ENCODE measurements at regions not wholly inside any gene's neighbourhood (a gene's known extent, or its start where the extent isn't known, plus 50 kb on each side); places are given as distances from the start of the nearest gene placed in this dataset.

- TF ChIP-seq CREM (CRISPR knock-in tag; IDR thresholded peaks at IDR 0.05) (no peak), ATF3 (CRISPR knock-in tag; conservative IDR thresholded peaks at IDR 0.05) (no peak), NR3C1 (CRISPR knock-in tag; conservative IDR thresholded peaks at IDR 0.05; ENCODE audit: low read depth) (no peak), SMAD4 (CRISPR knock-in tag; IDR thresholded peaks at IDR 0.05) (no peak), CBFB (CRISPR knock-in tag; IDR thresholded peaks at IDR 0.05; ENCODE audit: low read depth) (no peak), ZNF232 (CRISPR knock-in tag; IDR thresholded peaks at IDR 0.05) (no peak), ZNF121 (CRISPR knock-in tag; IDR thresholded peaks at IDR 0.05) (no peak), KAT7 (CRISPR knock-in tag; IDR thresholded peaks at IDR 0.05; ENCODE audit: borderline replicate concordance) (no peak), CREB1 (CRISPR knock-in tag; IDR thresholded peaks at IDR 0.05) (no peak)
- TF ChIP-seq, protein P1, sequence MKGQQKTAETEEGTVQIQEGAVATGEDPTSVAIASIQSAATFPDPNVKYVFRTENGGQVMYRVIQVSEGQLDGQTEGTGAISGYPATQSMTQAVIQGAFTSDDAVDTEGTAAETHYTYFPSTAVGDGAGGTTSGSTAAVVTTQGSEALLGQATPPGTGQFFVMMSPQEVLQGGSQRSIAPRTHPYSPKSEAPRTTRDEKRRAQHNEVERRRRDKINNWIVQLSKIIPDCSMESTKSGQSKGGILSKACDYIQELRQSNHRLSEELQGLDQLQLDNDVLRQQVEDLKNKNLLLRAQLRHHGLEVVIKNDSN (CRISPR knock-in tag; IDR thresholded peaks at IDR 0.05) = no peak
- TF ChIP-seq, protein P2, sequence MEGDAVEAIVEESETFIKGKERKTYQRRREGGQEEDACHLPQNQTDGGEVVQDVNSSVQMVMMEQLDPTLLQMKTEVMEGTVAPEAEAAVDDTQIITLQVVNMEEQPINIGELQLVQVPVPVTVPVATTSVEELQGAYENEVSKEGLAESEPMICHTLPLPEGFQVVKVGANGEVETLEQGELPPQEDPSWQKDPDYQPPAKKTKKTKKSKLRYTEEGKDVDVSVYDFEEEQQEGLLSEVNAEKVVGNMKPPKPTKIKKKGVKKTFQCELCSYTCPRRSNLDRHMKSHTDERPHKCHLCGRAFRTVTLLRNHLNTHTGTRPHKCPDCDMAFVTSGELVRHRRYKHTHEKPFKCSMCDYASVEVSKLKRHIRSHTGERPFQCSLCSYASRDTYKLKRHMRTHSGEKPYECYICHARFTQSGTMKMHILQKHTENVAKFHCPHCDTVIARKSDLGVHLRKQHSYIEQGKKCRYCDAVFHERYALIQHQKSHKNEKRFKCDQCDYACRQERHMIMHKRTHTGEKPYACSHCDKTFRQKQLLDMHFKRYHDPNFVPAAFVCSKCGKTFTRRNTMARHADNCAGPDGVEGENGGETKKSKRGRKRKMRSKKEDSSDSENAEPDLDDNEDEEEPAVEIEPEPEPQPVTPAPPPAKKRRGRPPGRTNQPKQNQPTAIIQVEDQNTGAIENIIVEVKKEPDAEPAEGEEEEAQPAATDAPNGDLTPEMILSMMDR (IDR thresholded peaks at IDR 0.05) = no peak
These were observed 125.0 kb upstream of the GRIK2 start for GRCh38 chr6:101268541-101268940.

Measured in WTC11 (cell line).